ENCODE measurements at regions not wholly inside any gene's neighbourhood (a gene's known extent, or its start where the extent isn't known, plus 50 kb on each side); places are given as distances from the start of the nearest gene placed in this dataset.

GRCh38 chr13:111033172-111034130 is 81.7 kb upstream of the ARHGEF7 start:
- intact Hi-C loops (cut with DNase I; ENCODE audit: low total_unique reads), result no loop called here
- Histone ChIP-seq H3K27me3 (replicated peaks in 1 of 7) (no peaks in the 10 kb centered on the region), H3K36me3 (no peaks in the 10 kb centered on the region), H3K27ac (no peak overlapping the region), H3K4me3 (no peak overlapping the region), H3K4me1 (no peaks in the 10 kb centered on the region), H3K9me3 (no peaks in the 10 kb centered on the region)
- no peak for TF ChIP-seq CTCF (IDR thresholded peaks at IDR 0.05 in 8 of 11, conservative IDR thresholded peaks at IDR 0.05 in 3 of 11)
- TF ChIP-seq POLR2AphosphoS5 (IDR thresholded peaks at IDR 0.05), result no peak
- no peak for TF ChIP-seq POLR2A (IDR thresholded peaks at IDR 0.05)
- 63 to 73% (median 65%) methylated on average over 15 to 16 of the region's 16 CpGs for WGBS, 5 donors
- DNase-seq, result no peak

GRCh38 chr13:111031531-111031961 is 83.6 kb upstream of the ARHGEF7 start:
- Histone ChIP-seq H3K27me3 (replicated peaks in 1 of 7) (no peaks in the 10 kb centered on the region), H3K27ac (no peak overlapping the region), H3K4me3 (no peak overlapping the region), H3K4me1 (no peaks in the 10 kb centered on the region), H3K36me3 (no peaks in the 10 kb centered on the region), H3K9me3 (no peaks in the 10 kb centered on the region)
- intact Hi-C loops (cut with DNase I; ENCODE audit: low total_unique reads), result no loop called here
- DNase-seq, result no peak
- WGBS, 5 donors, result 57 to 79% (median 76%) methylated on average over 7 to 8 of the region's 8 CpGs
- TF ChIP-seq CTCF (IDR thresholded peaks at IDR 0.05 in 8 of 11, conservative IDR thresholded peaks at IDR 0.05 in 3 of 11) (no peak), POLR2AphosphoS5 (IDR thresholded peaks at IDR 0.05) (no peak), POLR2A (IDR thresholded peaks at IDR 0.05) (no peak)

GRCh38 chr13:111029957-111030609 is 85.0 kb upstream of the ARHGEF7 start:
- DNase-seq, result no peak
- intact Hi-C loops (cut with DNase I; ENCODE audit: low total_unique reads), result no loop called here
- 86 to 96% (median 93%) methylated on average over 21 to 29 of the region's 29 CpGs for WGBS, 5 donors
- H3K9me3 ChIP-seq, result no peaks in the 10 kb centered on the region
- no peaks in the 10 kb centered on the region for H3K27me3 ChIP-seq (replicated peaks in 1 of 7)
- H3K36me3 ChIP-seq, result no peaks in the 10 kb centered on the region
- no peak overlapping the region for H3K27ac ChIP-seq
- no peaks in the 10 kb centered on the region for H3K4me1 ChIP-seq
- no peak overlapping the region for H3K4me3 ChIP-seq
- no peak for TF ChIP-seq POLR2A (IDR thresholded peaks at IDR 0.05)
- no peak for TF ChIP-seq POLR2AphosphoS5 (IDR thresholded peaks at IDR 0.05)
- TF ChIP-seq CTCF (IDR thresholded peaks at IDR 0.05 in 8 of 11, conservative IDR thresholded peaks at IDR 0.05 in 3 of 11), result no peak
